H1 (cell line): ENCODE measurements at regions not wholly inside any gene's neighbourhood (a gene's known extent, or its start where the extent isn't known, plus 50 kb on each side); places are given as distances from the start of the nearest gene placed in this dataset.
A peak's percentile ranks its signal among the peaks of the same experiment; 100 is the strongest.

Source experiments
- CHD7 ChIP-seq: fragments of 300-600 bp; sonication (generic); IDR thresholded peaks from 2 replicates; pipeline ENCODE4 v1.7.1; 2012; ENCODE audit warnings: low read length, moderate library complexity, mild to moderate bottlenecking, inconsistent platforms; ENCODE audit not compliant: insufficient replicate concordance
- CTBP2 ChIP-seq: IDR thresholded peaks from 2 replicates; pipeline ENCODE4 v1.7.0; 2011; ENCODE audit warnings: borderline replicate concordance, mild to moderate bottlenecking, moderate library complexity, mixed read lengths, low read length; ENCODE audit not compliant: insufficient read depth, insufficient read length
- GABPA ChIP-seq: IDR thresholded peaks from 2 replicates; pipeline ENCODE4 v1.6.1; 2011; ENCODE audit warnings: mild to moderate bottlenecking, low read length, moderate library complexity, borderline replicate concordance; ENCODE audit not compliant: insufficient read depth
- HDAC2 ChIP-seq, 2 experiments: fragments of 300-600 bp in 1 of 2; sonication (generic) in 1 of 2; IDR thresholded peaks; 2 replicates each; pipeline ENCODE4 v1.6.1; 2011 to 2012; ENCODE audit warnings: low read depth in 2 of 2, low read length in 2 of 2, mild to moderate bottlenecking in 2 of 2, moderate library complexity in 2 of 2, borderline replicate concordance in 1 of 2, inconsistent platforms in 1 of 2
- KDM4A ChIP-seq: IDR thresholded peaks from one replicate; pipeline ENCODE4 v1.7.1; 2012; ENCODE audit warnings: low read depth, mild to moderate bottlenecking, moderate library complexity, low read length, inconsistent platforms; ENCODE audit not compliant: severe bottlenecking
- RNF2 ChIP-seq: fragments of 200-900, 300-1000 bp; sonication (generic); IDR thresholded peaks from 2 replicates; pipeline ENCODE4 v1.7.1; 2016; ENCODE audit warnings: borderline replicate concordance, low read depth, mild to moderate bottlenecking, antibody characterized with exemption, low read length; ENCODE audit not compliant: poor library complexity, severe bottlenecking; ENCODE audit errors: missing control alignments
- SIRT6 ChIP-seq: IDR thresholded peaks from one replicate; pipeline ENCODE4 v1.7.1; 2012; ENCODE audit warnings: low read length, inconsistent platforms
- SRF ChIP-seq: IDR thresholded peaks from 2 replicates; pipeline ENCODE4 v1.6.1; 2011; ENCODE audit warnings: mild to moderate bottlenecking, low read depth, low read length, moderate library complexity
- TBP ChIP-seq: IDR thresholded peaks from 2 replicates; pipeline ENCODE4 v1.6.1; 2011; ENCODE audit warnings: low read depth, low read length, improper control_type of control experiment

- TF ChIP-seq HDAC2 (IDR thresholded peaks at IDR 0.05; ENCODE audit: borderline replicate concordance in 1 of 2, low read depth in 2 of 2, low read length in 2 of 2): no peak
- TF ChIP-seq CHD7: peak; percentile 80
- TF ChIP-seq RNF2: no peak
- no peak for TF ChIP-seq GABPA
- TF ChIP-seq CTBP2: no peak
- no peak for TF ChIP-seq SIRT6
- TF ChIP-seq TBP: no peak
- TF ChIP-seq SRF: no peak
- no peak for TF ChIP-seq KDM4A
Observed at GRCh38 chr6:141388666-141389065, 744.1 kb upstream of the GJE1 start (continued).
